Natural killer cell treated with Interleukin-12 subunit alpha and Interleukin-12 subunit beta and Interleukin-15 and Interleukin-18, amount 100 ng/mL, for 72 hours (primary cell): ENCODE measurements at regions not wholly inside any gene's neighbourhood (a gene's known extent, or its start where the extent isn't known, plus 50 kb on each side); places are given as distances from the start of the nearest gene placed in this dataset.
A peak's percentile ranks its signal among the peaks of the same experiment; 100 is the strongest.
"Not testable (repeated sequence)": the region's sequence is repeated elsewhere in the genome, so short reads cannot be mapped to it uniquely, and the experiment has no call there.

Experiments
- ATAC-seq, 2 donors: fragments of 150-1000 bp; cut with Tn5 transposase in 1 of 2; sonication (Bioruptor Pico), chemical (Tn5 transposase) in 1 of 2; 2 replicates each; pipeline ENCODE4 v1.10.0; 2021
- DNase-seq: peaks from one replicate; pipeline ENCODE4 v3.0.0; 2022; ENCODE audit warnings: low spot score
- H3K27ac Mint-ChIP-seq, 2 donors: 1 replicate in 1 of 2; 2 replicates in 1 of 2; pipeline ENCODE4 v1.8.0; 2022; ENCODE audit warnings: mixed read lengths in 2 of 2, mild to moderate bottlenecking in 1 of 2, moderate library complexity in 1 of 2
- H3K27me3 Mint-ChIP-seq, 2 donors: 1 replicate in 1 of 2; 2 replicates in 1 of 2; pipeline ENCODE4 v1.8.0; 2022; ENCODE audit warnings: mixed read lengths in 2 of 2
- H3K36me3 Mint-ChIP-seq: one replicate; pipeline ENCODE4 v1.8.0; 2022; ENCODE audit warnings: mixed read lengths
- H3K4me1 Mint-ChIP-seq, 2 donors: 1 replicate in 1 of 2; 2 replicates in 1 of 2; pipeline ENCODE4 v1.8.0; 2022; ENCODE audit warnings: low read depth in 2 of 2, mixed read lengths in 2 of 2, mild to moderate bottlenecking in 1 of 2
- H3K4me3 Mint-ChIP-seq: one replicate; pipeline ENCODE4 v1.8.0; 2022; ENCODE audit warnings: mixed read lengths
- H3K9me3 Mint-ChIP-seq: 2 replicates; pipeline ENCODE4 v1.8.0; 2022; ENCODE audit warnings: mixed read lengths

DNA sequence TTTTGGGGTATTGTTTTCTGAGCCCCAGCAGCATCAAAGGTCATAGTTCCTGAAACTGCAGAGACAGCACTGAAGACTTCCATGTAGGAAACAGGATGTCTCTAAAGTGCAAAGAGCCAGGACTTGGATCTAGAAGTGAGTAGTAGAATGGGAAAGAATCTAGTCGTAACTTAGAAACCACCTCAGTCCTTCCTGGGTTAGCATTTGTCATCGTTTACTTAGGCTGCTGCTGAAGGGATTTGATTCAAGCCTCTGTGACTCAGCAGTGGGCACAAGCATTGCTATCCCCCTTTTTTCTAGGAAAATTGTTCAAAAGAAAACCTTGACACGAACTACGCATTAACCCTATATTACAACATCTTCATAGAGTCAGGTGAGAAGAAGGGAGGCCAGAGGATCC, 109.1 kb downstream of the FAM72C start:
- not testable (repeated sequence) for H3K4me3 Mint-ChIP-seq, H3K4me1 Mint-ChIP-seq, ATAC-seq

DNA sequence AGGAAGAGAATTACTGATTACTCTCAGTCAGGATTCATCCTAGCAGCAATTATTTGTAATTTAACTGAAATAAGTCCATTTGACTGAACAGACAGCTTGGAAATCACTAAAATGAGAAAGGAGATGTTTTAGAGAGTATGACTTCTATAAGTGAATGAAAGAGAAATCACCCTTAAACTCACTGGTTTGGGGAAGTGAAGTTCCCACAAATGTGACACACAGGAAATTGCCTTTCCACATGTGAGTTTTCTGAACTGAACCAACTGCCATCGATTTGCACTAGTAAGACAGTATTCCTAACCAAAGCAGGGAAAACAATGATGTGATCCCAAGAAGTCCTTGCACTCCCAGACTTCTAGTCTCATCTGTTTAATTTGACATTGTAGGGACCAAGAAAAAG, 110.5 kb downstream of the FAM72C start:
- not testable (repeated sequence) for H3K4me3 Mint-ChIP-seq, DNase-seq, H3K27me3 Mint-ChIP-seq, H3K27ac Mint-ChIP-seq, H3K4me1 Mint-ChIP-seq, H3K36me3 Mint-ChIP-seq, ATAC-seq, H3K9me3 Mint-ChIP-seq

More for the DNA sequence above, 109.1 kb downstream of the FAM72C start:
- H3K27me3 Mint-ChIP-seq, H3K9me3 Mint-ChIP-seq, DNase-seq, H3K36me3 Mint-ChIP-seq, H3K27ac Mint-ChIP-seq: not testable (repeated sequence)

DNA sequence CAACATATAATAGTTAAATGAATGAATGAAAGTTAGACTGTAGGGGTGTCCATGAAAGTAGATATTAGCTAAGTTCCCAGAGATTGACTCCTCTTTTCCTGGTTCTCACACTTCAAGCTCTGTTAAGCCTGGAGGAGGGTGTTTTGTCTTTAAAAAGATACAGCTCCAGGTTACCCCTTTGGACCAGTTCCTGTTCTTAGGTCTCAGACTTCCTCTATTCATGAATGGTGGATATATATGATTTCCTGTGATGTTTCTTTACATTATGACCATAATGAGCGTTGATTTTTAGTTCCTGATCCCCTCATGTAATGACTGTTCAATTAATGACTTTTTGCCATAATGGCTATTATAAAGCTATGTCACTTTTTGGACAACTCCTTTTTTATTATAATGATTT, 115.9 kb downstream of the FAM72C start:
- peaks cover 5 to 13% of the 10 kb centered on the region in 2 donors for H3K27me3 Mint-ChIP-seq
- not testable (repeated sequence) for ATAC-seq

DNA sequence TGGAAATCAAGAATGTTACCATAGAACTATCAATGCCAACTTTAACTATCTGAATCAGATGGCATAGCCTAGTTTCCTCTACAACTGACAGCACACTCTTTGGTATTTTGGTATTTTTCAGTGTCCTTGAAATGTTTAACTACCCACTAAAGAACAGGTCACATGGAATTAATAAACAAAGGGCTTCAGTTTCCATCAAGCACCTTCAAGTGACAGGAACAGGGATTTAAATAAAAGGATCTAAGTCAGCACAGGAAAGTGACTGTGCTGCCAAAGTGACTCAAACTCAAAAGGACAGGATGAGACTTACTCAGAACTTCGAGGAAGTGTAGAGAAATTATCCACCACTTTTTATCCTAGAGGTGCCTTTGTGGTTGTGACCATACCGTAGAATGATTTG, 117.7 kb downstream of the FAM72C start:
- H3K9me3 Mint-ChIP-seq, H3K4me1 Mint-ChIP-seq, H3K4me3 Mint-ChIP-seq, H3K27ac Mint-ChIP-seq, DNase-seq, ATAC-seq: not testable (repeated sequence)
- H3K36me3 Mint-ChIP-seq: peaks cover 10% of the 10 kb centered on the region
- H3K27me3 Mint-ChIP-seq: peaks cover 5 to 23% of the 10 kb centered on the region in 2 donors

More for the DNA sequence above, 115.9 kb downstream of the FAM72C start:
- not testable (repeated sequence) for H3K27ac Mint-ChIP-seq, H3K4me3 Mint-ChIP-seq, H3K4me1 Mint-ChIP-seq, H3K9me3 Mint-ChIP-seq, DNase-seq
- peaks cover 10% of the 10 kb centered on the region for H3K36me3 Mint-ChIP-seq

DNA sequence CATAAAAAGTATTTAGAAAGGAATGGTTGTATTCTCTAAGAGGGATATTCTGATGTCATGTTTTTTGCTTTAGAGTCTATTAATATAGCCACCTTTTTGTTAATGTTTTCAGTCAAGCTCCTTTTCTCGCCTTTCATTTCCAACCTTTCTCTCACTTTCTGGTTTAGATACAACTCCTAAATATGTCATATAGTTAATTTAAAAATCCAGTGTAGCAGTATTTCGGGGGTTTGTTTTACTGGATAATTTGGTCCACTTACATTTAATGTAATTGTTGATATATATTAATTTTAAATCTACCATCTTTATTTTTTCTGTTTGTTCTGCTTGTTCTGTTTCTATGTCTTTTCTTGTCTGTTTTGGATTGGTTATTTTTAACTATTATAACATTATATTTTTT, 121.1 kb downstream of the FAM72C start:
- H3K27ac Mint-ChIP-seq, H3K4me3 Mint-ChIP-seq, DNase-seq, H3K4me1 Mint-ChIP-seq, ATAC-seq, H3K9me3 Mint-ChIP-seq: not testable (repeated sequence)
- H3K36me3 Mint-ChIP-seq: peaks cover 10% of the 10 kb centered on the region
- H3K27me3 Mint-ChIP-seq: peaks cover 5 to 23% of the 10 kb centered on the region in 2 donors

DNA sequence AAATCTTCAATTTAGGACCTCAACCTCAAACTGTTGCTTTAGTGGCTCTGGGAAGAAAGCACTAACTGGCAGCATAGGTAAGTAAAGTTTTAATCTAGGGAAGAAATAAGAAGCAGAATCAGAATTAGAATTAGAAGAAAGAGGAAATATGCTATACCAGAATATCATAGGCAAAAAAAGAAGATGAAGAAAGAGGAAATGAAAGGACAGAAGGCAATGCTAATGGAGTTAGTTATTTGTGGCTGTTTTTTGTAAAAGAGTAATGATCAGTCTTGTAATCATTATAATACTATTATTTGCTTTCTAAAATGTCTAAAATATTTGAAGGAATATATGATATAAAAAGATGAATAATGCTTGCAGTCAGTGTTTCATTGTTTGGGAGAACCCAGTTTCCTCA, 122.9 kb downstream of the FAM72C start:
- H3K4me1 Mint-ChIP-seq, H3K9me3 Mint-ChIP-seq, H3K27ac Mint-ChIP-seq, H3K4me3 Mint-ChIP-seq, ATAC-seq, DNase-seq: not testable (repeated sequence)
- Mint-ChIP-seq H3K36me3 (peaks cover 10% of the 10 kb centered on the region), H3K27me3 (peaks cover 5 to 23% of the 10 kb centered on the region in 2 donors)

DNA sequence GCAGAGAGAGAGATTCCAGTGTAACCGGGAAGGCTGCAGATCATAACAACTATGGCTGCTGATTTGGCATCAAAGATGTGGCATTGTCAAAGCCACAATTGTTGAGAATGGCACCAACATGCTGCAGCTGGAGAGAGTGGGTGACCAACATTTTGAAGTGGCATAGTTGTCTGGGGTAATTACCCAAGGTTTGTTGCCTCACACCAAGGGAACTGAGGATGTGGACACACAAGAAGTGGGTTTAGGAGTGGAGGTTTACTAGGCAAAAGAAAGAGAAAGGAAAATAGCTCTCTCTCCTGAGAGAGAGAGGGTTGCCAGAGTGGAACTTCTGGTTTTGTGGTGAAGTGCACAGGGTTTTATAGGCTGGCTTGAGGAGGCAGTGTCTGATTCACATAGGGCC, 126.6 kb downstream of the FAM72C start:
- H3K9me3 Mint-ChIP-seq, H3K27ac Mint-ChIP-seq, H3K4me3 Mint-ChIP-seq, H3K36me3 Mint-ChIP-seq, H3K27me3 Mint-ChIP-seq, H3K4me1 Mint-ChIP-seq, DNase-seq, ATAC-seq: not testable (repeated sequence)

DNA sequence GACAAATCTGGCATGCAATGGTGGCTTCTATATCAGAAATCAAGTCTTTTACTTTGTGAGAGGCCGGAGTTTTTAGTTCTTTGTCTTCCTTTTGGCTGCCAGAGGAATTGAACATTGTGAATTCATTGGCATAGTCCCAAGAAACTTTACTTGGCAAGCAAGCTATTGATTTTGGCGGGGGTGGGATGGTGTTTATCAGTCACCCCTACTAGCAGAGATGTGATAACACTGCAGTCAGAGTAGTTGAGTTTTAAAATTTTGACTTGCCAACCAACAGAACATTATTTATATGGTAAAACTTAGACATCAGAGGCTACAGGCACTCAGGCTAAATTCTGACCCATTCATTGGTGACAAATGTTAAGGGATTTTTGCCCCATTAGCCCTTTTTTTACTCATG, 129.7 kb downstream of the FAM72C start:
- not testable (repeated sequence) for H3K36me3 Mint-ChIP-seq, H3K4me3 Mint-ChIP-seq, ATAC-seq, H3K4me1 Mint-ChIP-seq, H3K9me3 Mint-ChIP-seq, H3K27ac Mint-ChIP-seq, DNase-seq, H3K27me3 Mint-ChIP-seq

DNA sequence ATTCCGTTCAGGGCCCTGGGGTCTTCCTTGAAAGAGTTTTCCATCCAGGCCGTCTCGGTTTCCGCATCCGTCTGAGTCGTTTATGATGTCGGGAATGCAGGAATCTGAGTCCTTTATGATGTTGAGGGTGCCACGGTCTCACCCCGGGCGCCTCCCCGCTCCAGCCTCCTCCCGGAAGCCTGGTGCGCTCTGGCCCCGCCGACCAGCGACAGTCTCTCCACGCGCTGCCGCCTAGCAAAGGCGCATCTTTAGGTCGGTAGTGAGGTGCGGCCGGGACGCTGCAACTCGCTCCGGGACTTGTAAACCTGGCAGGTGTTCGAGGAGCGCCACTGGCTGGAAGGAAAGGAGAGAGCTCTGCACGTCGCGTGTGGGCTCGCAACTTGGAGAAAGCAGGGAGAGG, 132.6 kb downstream of the FAM72C start:
- ATAC-seq: peak; percentile 68 to 72
- H3K36me3 Mint-ChIP-seq, H3K9me3 Mint-ChIP-seq, H3K27me3 Mint-ChIP-seq, H3K27ac Mint-ChIP-seq, H3K4me1 Mint-ChIP-seq, DNase-seq, H3K4me3 Mint-ChIP-seq: not testable (repeated sequence)

DNA sequence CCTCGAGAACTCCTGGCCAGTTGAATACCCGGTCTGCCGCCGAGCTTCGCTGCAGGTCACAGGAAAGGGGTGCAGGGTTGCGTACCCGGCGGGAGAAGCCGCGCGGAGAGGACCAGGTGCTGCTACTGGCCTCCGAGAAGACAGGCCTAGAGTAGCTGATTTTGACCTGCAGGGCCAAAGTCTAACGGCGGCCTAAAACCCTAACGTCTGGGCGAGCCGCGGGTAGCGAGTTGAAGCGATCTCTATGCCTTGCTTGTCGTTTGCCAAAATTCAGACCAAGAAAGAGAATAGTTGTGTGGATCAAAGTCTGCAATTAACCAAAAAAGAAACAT, 133.2 kb downstream of the FAM72C start:
- not testable (repeated sequence) for ATAC-seq, H3K36me3 Mint-ChIP-seq, H3K27ac Mint-ChIP-seq, H3K9me3 Mint-ChIP-seq, H3K4me1 Mint-ChIP-seq, H3K27me3 Mint-ChIP-seq, H3K4me3 Mint-ChIP-seq, DNase-seq

DNA sequence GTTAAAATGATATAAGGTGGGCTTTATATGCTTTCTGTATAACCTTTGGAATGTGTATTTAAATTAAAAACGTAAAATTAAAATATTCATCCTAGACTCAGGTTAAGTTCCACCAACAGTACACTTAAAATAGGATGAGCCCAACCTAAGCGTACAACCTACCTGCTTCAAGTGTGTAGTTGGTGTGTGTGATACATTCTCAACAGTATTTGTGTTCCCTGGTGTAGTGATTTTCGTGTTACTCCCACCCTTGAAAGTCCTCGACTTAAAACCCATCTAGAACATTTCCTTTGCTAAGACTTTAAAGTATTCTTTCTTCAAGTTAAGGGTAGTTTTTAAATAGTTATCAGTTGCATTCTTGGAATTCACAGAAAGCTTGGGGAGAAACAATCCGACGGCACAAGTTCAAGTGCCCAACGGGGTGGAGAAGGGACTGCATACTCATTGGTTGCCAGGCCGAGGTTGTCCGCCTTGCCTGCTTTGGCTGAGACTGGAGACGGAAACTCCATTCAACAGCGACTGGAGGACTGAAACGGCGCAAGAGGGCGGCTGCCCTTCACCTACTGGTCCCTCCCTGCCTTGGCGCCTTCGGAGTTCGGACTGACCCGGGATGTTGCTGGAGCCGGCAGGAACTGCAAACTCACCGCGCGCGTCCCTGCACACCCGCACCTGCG, 133.7 kb downstream of the FAM72C start:
- H3K27ac Mint-ChIP-seq, H3K4me1 Mint-ChIP-seq, H3K27me3 Mint-ChIP-seq, DNase-seq, H3K4me3 Mint-ChIP-seq, H3K36me3 Mint-ChIP-seq, ATAC-seq, H3K9me3 Mint-ChIP-seq: not testable (repeated sequence)

DNA sequence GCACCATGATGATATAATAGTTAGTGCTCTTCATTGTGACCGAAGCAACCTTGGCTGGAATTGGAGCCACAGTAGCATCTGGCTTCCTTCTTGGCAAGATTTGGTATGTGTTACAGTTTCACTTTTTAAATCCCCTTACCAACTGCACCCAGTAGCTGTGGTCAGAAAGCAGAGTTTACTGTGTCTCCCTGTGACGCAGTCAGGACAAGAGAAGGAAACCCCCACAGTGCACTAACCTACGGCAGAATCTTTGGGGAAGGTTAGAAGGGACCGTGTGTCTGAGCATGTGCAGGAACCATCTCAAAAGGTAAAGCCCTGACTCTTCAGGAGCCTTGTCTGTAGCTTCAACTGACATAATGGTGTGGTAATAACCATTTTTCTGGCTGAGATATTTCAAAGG, 138.4 kb downstream of the FAM72C start:
- not testable (repeated sequence) for H3K4me3 Mint-ChIP-seq, H3K27me3 Mint-ChIP-seq
- peak in 1 of 2 donors; percentile 43 for ATAC-seq

DNA sequence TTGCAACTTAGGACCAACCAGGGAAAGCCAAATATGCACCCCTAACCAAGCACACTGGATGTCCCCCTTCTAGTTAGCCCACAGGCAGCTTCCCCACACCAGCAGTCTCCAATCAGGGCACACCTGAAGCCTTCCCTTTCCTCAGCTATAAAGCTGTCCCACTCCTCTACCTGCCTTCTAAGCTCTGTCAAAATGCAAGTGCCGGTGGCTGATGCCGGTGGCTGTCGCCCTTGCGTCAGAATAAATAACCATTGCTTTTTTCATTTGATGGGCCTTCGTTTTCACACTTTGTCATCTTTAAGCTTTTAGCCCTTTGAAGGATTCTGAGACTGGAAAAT, 139.4 kb downstream of the FAM72C start:
- not testable (repeated sequence) for H3K27ac Mint-ChIP-seq, H3K27me3 Mint-ChIP-seq, DNase-seq, H3K9me3 Mint-ChIP-seq, ATAC-seq, H3K4me1 Mint-ChIP-seq, H3K4me3 Mint-ChIP-seq, H3K36me3 Mint-ChIP-seq

More for the DNA sequence above, 138.4 kb downstream of the FAM72C start:
- H3K4me1 Mint-ChIP-seq, H3K9me3 Mint-ChIP-seq, DNase-seq, H3K36me3 Mint-ChIP-seq, H3K27ac Mint-ChIP-seq: not testable (repeated sequence)

DNA sequence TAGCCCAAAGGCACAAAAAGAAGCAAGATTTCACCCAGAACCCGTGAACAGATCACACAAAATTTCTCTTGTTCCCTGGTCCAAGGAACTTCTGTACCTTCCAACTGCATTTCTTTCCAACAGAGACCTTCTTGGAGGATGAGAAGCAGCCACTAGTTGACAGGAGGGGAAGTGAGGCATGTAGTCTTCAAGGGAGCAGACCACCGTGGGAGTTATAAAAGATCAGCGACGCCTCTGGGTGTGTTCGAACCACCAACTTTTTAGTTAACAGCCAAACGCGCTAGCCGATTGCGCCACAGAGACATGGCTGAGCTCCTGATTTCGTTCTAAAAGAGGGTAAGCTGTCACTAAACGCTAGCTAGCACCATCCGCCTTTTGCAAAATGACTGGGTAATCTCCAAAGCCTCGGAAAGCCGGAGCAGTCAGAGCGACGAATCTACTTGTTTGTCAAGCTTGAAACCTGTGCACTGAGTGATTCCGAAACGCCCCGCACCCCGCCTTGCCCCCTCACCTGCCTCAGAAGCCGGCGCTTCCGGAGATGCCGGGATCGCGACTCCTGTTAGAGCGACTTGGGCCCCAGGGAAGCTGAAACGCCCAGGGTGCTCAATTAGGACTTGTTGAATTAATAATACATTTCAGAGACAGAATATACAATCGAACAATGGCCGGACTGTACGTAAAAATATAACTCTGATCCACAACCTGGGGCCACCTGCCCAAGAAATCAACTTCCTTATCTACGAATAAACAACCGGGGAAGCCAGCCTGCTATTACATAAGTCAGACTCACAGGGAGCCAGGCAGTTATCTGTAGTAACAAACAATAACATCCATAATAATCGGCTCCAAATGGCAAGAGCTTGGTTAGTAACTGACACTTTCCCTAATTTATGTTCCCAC, 140.1 kb downstream of the FAM72C start:
- H3K27me3 Mint-ChIP-seq, DNase-seq, H3K27ac Mint-ChIP-seq, H3K9me3 Mint-ChIP-seq, ATAC-seq, H3K4me3 Mint-ChIP-seq, H3K4me1 Mint-ChIP-seq, H3K36me3 Mint-ChIP-seq: not testable (repeated sequence)
